Endodermal cell (in vitro differentiated cells): ENCODE measurements at regions not wholly inside any gene's neighbourhood (a gene's known extent, or its start where the extent isn't known, plus 50 kb on each side); places are given as distances from the start of the nearest gene placed in this dataset.
A peak's percentile ranks its signal among the peaks of the same experiment; 100 is the strongest.

ENCODE experiments used
- DNase-seq: peaks from one replicate; pipeline ENCODE4 v3.0.0-alpha.2; 2017
- H3K27ac ChIP-seq: 2 replicates; pipeline ENCODE4 v1.5.1; 2013; ENCODE audit warnings: mild to moderate bottlenecking, low read depth, low read length, moderate library complexity
- H3K27me3 ChIP-seq: 2 replicates; pipeline ENCODE4 v1.6.1; 2013; ENCODE audit warnings: mild to moderate bottlenecking, low read length, moderate library complexity; ENCODE audit not compliant: insufficient read depth, control insufficient read depth, poor library complexity, severe bottlenecking
- H3K36me3 ChIP-seq: 2 replicates; pipeline ENCODE4 v1.7.0; 2013; ENCODE audit warnings: mild to moderate bottlenecking, low read length, moderate library complexity; ENCODE audit not compliant: control insufficient read depth, insufficient read depth
- H3K4me1 ChIP-seq: one replicate; pipeline ENCODE4 v1.7.0; 2013; ENCODE audit warnings: low read length; ENCODE audit not compliant: control insufficient read depth, insufficient read depth
- H3K4me3 ChIP-seq: 2 replicates; pipeline ENCODE4 v1.5.1; 2013; ENCODE audit warnings: mild to moderate bottlenecking, low read length, moderate library complexity
- H3K9ac ChIP-seq: 2 replicates; pipeline ENCODE4 v1.6.1; 2013; ENCODE audit warnings: mild to moderate bottlenecking, low read length, moderate library complexity; ENCODE audit not compliant: poor library complexity, severe bottlenecking; ENCODE audit errors: extremely low read depth
- H3K9me3 ChIP-seq: 2 replicates; pipeline ENCODE4 v1.6.1; 2013; ENCODE audit warnings: mild to moderate bottlenecking, low read length, moderate library complexity; ENCODE audit not compliant: control insufficient read depth
- H3K27ac Mint-ChIP-seq: 2 replicates; pipeline ENCODE4 v1.8.0; 2020; ENCODE audit warnings: mixed read lengths
- H3K27me3 Mint-ChIP-seq: 2 replicates; pipeline ENCODE4 v1.8.0; 2021; ENCODE audit warnings: mild to moderate bottlenecking, mixed read lengths; ENCODE audit not compliant: insufficient read depth
- H3K36me3 Mint-ChIP-seq: 2 replicates; pipeline ENCODE4 v1.8.0; 2020; ENCODE audit warnings: low read depth, mixed read lengths
- H3K4me1 Mint-ChIP-seq: 2 replicates; pipeline ENCODE4 v1.8.0; 2020; ENCODE audit warnings: mixed read lengths
- H3K4me3 Mint-ChIP-seq: 2 replicates; pipeline ENCODE4 v1.8.0; 2020; ENCODE audit warnings: mild to moderate bottlenecking, moderate library complexity, mixed read lengths
- H3K9me3 Mint-ChIP-seq: 2 replicates; pipeline ENCODE4 v1.8.0; 2020; ENCODE audit warnings: mild to moderate bottlenecking, mixed read lengths
- WGBS, 2 experiments: methylation state at CpG; one replicate each; pipeline versions ENCODE4 v1.1.5 to v1.1.7; 2013; ENCODE audit warnings: missing lambda C conversion rate in 2 of 2, mixed read lengths in 1 of 2; ENCODE audit not compliant: insufficient coverage in 1 of 2, insufficient read length in 1 of 2; 5-methylcytosine and 5-hydroxymethylcytosine counted together
- TF ChIP-seq, protein P1 (sequence below): fragments of 200-600 bp; sonication (generic); conservative IDR thresholded peaks from 2 replicates; pipeline ENCODE4 v1.5.0; 2021; ENCODE audit warnings: antibody characterized with exemption, mild to moderate bottlenecking

DNA sequence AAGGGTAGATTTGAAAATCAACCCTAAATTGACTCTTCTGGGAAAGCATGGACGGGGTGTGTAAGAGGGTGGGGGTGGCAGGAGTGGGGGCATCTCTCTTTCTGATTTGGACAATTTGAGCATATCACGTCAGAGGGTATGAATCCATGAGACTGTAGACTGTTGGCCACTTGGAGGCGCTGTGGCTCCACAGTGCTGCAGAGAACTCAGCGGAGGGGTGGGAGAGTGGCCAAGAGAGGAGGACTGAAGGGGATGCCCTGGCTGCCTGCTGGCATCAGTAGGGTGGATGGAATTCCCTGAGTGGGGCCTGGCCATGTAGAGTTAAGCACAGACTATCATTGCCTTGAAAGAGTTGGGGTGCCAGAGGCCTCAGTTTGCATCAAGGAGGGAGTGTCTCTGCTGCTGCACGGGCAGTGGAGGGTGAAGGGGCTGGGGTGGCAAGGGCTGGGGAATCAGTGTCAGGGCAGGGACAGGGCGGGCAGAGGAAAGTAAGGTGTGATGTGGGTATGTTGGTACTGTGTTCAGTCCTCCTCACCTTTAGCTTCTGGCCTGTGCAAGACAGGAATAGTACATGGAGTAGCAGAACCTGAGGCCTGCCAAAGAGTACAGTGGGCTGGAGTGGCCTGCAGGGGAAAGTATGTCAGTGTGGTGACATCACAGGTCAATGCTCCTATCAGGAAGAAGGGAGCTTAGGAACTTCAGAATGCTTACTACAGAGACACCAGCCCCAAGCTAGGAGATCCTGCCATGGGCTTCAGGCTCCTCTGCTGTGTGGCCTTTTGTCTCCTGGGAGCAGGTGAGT lies 133.5 kb upstream of the PRSS58 start:
- DNase-seq = peak; percentile 92
- 29 to 52% methylated on average over 2 to 6 of the region's 6 CpGs for WGBS, 2 experiments
- TF ChIP-seq, protein P1, sequence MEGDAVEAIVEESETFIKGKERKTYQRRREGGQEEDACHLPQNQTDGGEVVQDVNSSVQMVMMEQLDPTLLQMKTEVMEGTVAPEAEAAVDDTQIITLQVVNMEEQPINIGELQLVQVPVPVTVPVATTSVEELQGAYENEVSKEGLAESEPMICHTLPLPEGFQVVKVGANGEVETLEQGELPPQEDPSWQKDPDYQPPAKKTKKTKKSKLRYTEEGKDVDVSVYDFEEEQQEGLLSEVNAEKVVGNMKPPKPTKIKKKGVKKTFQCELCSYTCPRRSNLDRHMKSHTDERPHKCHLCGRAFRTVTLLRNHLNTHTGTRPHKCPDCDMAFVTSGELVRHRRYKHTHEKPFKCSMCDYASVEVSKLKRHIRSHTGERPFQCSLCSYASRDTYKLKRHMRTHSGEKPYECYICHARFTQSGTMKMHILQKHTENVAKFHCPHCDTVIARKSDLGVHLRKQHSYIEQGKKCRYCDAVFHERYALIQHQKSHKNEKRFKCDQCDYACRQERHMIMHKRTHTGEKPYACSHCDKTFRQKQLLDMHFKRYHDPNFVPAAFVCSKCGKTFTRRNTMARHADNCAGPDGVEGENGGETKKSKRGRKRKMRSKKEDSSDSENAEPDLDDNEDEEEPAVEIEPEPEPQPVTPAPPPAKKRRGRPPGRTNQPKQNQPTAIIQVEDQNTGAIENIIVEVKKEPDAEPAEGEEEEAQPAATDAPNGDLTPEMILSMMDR = peak; percentile 89
- no peaks in the 10 kb centered on the region for H3K4me1 ChIP-seq
- no peaks in the 10 kb centered on the region for H3K36me3 ChIP-seq
- H3K4me3 ChIP-seq = no peak overlapping the region
- Mint-ChIP-seq H3K27ac (no peak overlapping the region), H3K4me1 (no peaks in the 10 kb centered on the region), H3K9me3 (no peaks in the 10 kb centered on the region), H3K27me3 (peaks cover 8% of the 10 kb centered on the region), H3K4me3 (no peak overlapping the region), H3K36me3 (no peaks in the 10 kb centered on the region)
- no peaks in the 10 kb centered on the region for H3K27me3 ChIP-seq
- no peaks in the 10 kb centered on the region for H3K9me3 ChIP-seq
- H3K27ac ChIP-seq = no peak overlapping the region
- H3K9ac ChIP-seq = no peak overlapping the region

GRCh38 chr7:142389544-142389943 lies 131.7 kb upstream of the PRSS58 start:
- H3K4me3 Mint-ChIP-seq = no peak overlapping the region
- no peaks in the 10 kb centered on the region for H3K27me3 ChIP-seq
- H3K36me3 Mint-ChIP-seq = no peaks in the 10 kb centered on the region
- no peaks in the 10 kb centered on the region for H3K4me1 ChIP-seq
- no peak overlapping the region for H3K27ac Mint-ChIP-seq
- no peaks in the 10 kb centered on the region for H3K9me3 Mint-ChIP-seq
- H3K27ac ChIP-seq = no peak overlapping the region
- no peak for DNase-seq
- 88 to 94% methylated on average over 6 to 7 of the region's 7 CpGs for WGBS, 2 experiments
- peaks cover 8% of the 10 kb centered on the region for H3K27me3 Mint-ChIP-seq
- H3K4me1 Mint-ChIP-seq = no peaks in the 10 kb centered on the region
- no peak overlapping the region for H3K9ac ChIP-seq
- no peaks in the 10 kb centered on the region for H3K36me3 ChIP-seq
- H3K4me3 ChIP-seq = no peak overlapping the region
- TF ChIP-seq, protein P1 = no peak
- no peaks in the 10 kb centered on the region for H3K9me3 ChIP-seq

DNA sequence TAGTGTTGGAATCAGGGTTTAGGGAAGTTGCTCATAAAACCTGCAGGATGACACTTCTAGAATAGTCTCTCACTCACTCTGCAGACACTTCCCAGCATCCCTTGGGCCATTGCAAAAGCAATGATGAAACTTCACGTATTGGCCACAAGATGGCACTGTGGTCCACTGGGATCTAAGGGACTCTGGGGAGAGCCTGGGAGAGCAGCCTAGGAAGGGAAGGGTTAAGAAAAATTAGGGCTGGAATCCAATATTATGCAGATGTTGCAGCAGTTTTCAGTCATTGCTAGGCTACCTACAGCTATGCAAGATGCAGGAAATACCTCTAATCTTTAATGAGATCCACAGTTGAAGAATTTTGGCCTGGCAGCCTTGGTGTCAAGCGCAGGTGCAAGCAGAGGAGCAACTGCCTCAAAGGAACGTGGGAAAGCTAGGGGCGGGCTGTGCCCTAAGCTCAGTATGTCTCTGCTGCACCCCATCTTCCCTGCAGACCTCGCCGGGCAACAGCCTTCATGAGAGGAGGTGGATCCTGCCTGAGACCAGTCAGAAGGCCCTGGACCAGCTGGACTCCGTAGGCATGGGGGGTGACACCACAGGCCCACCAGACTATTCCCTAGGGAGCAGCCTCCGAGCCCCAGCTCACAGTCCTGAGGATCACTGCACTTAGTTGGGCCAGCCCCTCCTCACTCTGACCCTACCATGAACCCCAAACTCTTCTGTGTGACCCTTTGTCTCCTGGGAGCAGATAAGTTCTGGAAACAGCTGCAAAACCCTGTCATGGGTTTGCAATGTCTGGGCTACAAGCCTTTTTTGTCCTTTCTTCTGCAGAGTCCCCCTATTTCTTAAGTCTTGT lies 127.9 kb upstream of the PRSS58 start:
- Histone ChIP-seq H3K36me3 (no peaks in the 10 kb centered on the region), H3K4me1 (no peaks in the 10 kb centered on the region), H3K9ac (no peak overlapping the region), H3K27ac (no peak overlapping the region), H3K9me3 (no peaks in the 10 kb centered on the region), H3K4me3 (no peak overlapping the region), H3K27me3 (no peaks in the 10 kb centered on the region)
- 60 to 61% methylated on average over 7 to 8 of the region's 8 CpGs for WGBS, 2 experiments
- TF ChIP-seq, protein P1 = peak; percentile 78
- Mint-ChIP-seq H3K4me3 (no peak overlapping the region), H3K36me3 (no peaks in the 10 kb centered on the region), H3K9me3 (no peaks in the 10 kb centered on the region), H3K27me3 (peaks cover 14% of the 10 kb centered on the region), H3K27ac (no peak overlapping the region), H3K4me1 (no peaks in the 10 kb centered on the region)
- DNase-seq = peak; percentile 85
